Stimulated activated CD8-positive, alpha-beta memory T cell treated with anti-CD3 and anti-CD28 coated beads, Interleukin-4, amount 100 ng/mL, for 48 hours (primary cell): ENCODE measurements at regions not wholly inside any gene's neighbourhood (a gene's known extent, or its start where the extent isn't known, plus 50 kb on each side); places are given as distances from the start of the nearest gene placed in this dataset.
A peak's percentile ranks its signal among the peaks of the same experiment; 100 is the strongest.
"Not testable (repeated sequence)": the region's sequence is repeated elsewhere in the genome, so short reads cannot be mapped to it uniquely, and the experiment has no call there.

ENCODE experiments used
- DNase-seq: peaks from one replicate; pipeline ENCODE4 v3.0.0-alpha.2; 2020

- no peak for DNase-seq
Measured at GRCh38 chr15:75100679-75101078, 77.3 kb downstream of the PPCDC start.

- peak; percentile 56 for DNase-seq
Measured at GRCh38 chr15:75104804-75105557, 81.6 kb downstream of the PPCDC start.

GRCh38 chr15:75107516-75107907, 84.1 kb downstream of the PPCDC start:
- no peak for DNase-seq

- DNase-seq: peak; percentile 83
Measured at GRCh38 chr15:75107908-75108838, 84.8 kb downstream of the PPCDC start.

GRCh38 chr15:75109021-75109735, 85.8 kb downstream of the PPCDC start:
- no peak for DNase-seq

GRCh38 chr15:75109736-75110130, 86.3 kb downstream of the PPCDC start:
- no peak for DNase-seq

GRCh38 chr15:75112278-75112847, 89.0 kb downstream of the PPCDC start:
- DNase-seq: no peak

- no peak for DNase-seq
Measured at GRCh38 chr15:75112848-75113492, 88.7 kb upstream of the C15orf39 start.

GRCh38 chr15:75114327-75114726, 87.4 kb upstream of the C15orf39 start:
- no peak for DNase-seq

- DNase-seq: no peak
Measured at GRCh38 chr15:75114796-75115195, 86.9 kb upstream of the C15orf39 start.

GRCh38 chr15:75115411-75115913, 86.2 kb upstream of the C15orf39 start:
- not testable (repeated sequence) for DNase-seq

- not testable (repeated sequence) for DNase-seq
Measured at GRCh38 chr15:75116143-75116542, 85.5 kb upstream of the C15orf39 start.

GRCh38 chr15:75117993-75118392, 83.7 kb upstream of the C15orf39 start:
- no peak for DNase-seq

- not testable (repeated sequence) for DNase-seq
Measured at GRCh38 chr15:75119312-75119711, 82.4 kb upstream of the C15orf39 start.

GRCh38 chr15:75121491-75121890, 80.2 kb upstream of the C15orf39 start:
- no peak for DNase-seq

- DNase-seq: no peak
Measured at GRCh38 chr15:75123395-75123794, 78.3 kb upstream of the C15orf39 start.

GRCh38 chr15:75124278-75124677, 77.4 kb upstream of the C15orf39 start:
- not testable (repeated sequence) for DNase-seq

- DNase-seq: no peak
Measured at GRCh38 chr15:75125935-75126334, 75.7 kb upstream of the C15orf39 start.

GRCh38 chr15:75126864-75127580, 74.7 kb upstream of the C15orf39 start:
- DNase-seq: no peak

- no peak for DNase-seq
Measured at GRCh38 chr15:75129788-75130187, 71.9 kb upstream of the C15orf39 start.

GRCh38 chr15:75131269-75131643, 70.4 kb upstream of the C15orf39 start:
- no peak for DNase-seq

- no peak for DNase-seq
Measured at GRCh38 chr15:75134748-75135147, 66.9 kb upstream of the C15orf39 start.
